K562 (cell line): ENCODE measurements at regions not wholly inside any gene's neighbourhood (a gene's known extent, or its start where the extent isn't known, plus 50 kb on each side); places are given as distances from the start of the nearest gene placed in this dataset.
A peak's percentile ranks its signal among the peaks of the same experiment; 100 is the strongest.

Experiments used
- CTBP1 ChIP-seq: fragments of 450-650 bp; IDR thresholded peaks from 2 replicates; pipeline ENCODE4 v1.6.1; 2016; ENCODE audit warnings: borderline replicate concordance
- DACH1 ChIP-seq: fragments of 450-650 bp; IDR thresholded peaks from 2 replicates; pipeline ENCODE4 v1.6.1; 2018; ENCODE audit not compliant: partially characterized antibody
- DMBX1 ChIP-seq: fragments of 250-450 bp; sonication (Bioruptor Pico); IDR thresholded peaks from 2 replicates; pipeline ENCODE4 v1.8.0; 2022; ENCODE audit warnings: inconsistent platforms, mild to moderate bottlenecking, moderate library complexity, borderline replicate concordance
- DNMT1 ChIP-seq: fragments of 450-650 bp; IDR thresholded peaks from 2 replicates; pipeline ENCODE4 v1.6.1; 2016; ENCODE audit warnings: antibody characterized with exemption, mild to moderate bottlenecking
- E2F8 ChIP-seq: fragments of 450-650 bp; IDR thresholded peaks from 2 replicates; pipeline ENCODE4 v1.7.1; 2018; ENCODE audit warnings: mild to moderate bottlenecking, low read depth; ENCODE audit not compliant: partially characterized antibody
- FIP1L1 ChIP-seq: fragments of 200-400 bp; formaldehyde crosslinking; IDR thresholded peaks from 2 replicates; pipeline ENCODE4 v1.6.1; 2018; ENCODE audit warnings: mild to moderate bottlenecking, low read depth, low read length; ENCODE audit not compliant: poor library complexity, severe bottlenecking
- FOXA3 ChIP-seq, 2 experiments: fragments of 450-650 bp in 1 of 2; sonication (generic) in 1 of 2; formaldehyde crosslinking; IDR thresholded peaks in 1 of 2; conservative IDR thresholded peaks in 1 of 2; 2 replicates each; pipeline versions ENCODE4 v1.4.0 to v1.8.0; 2020 to 2022; ENCODE audit warnings: mild to moderate bottlenecking in 2 of 2, missing genetic modification reagents in 1 of 2
- GTF2A2 ChIP-seq: IDR thresholded peaks from 2 replicates; pipeline ENCODE4 v1.6.1; 2016; ENCODE audit warnings: mild to moderate bottlenecking, missing genetic modification characterization, missing compliant biosample characterization
- JUND ChIP-seq, 2 experiments: IDR thresholded peaks; 2 replicates in 1 of 2; 3 replicates in 1 of 2; pipeline ENCODE4 v1.6.1; 2011; ENCODE audit warnings: borderline replicate concordance in 2 of 2, low read depth in 2 of 2, low read length in 2 of 2, improper control_type of control experiment in 1 of 2, missing biosample characterization in 1 of 2, missing genetic modification characterization in 1 of 2, missing genetic modification reagents in 1 of 2
- KLF16 ChIP-seq: IDR thresholded peaks from 2 replicates; pipeline ENCODE4 v1.6.1; 2016; ENCODE audit warnings: antibody characterized with exemption
- PHB2 ChIP-seq: fragments of 450-650 bp; IDR thresholded peaks from 2 replicates; pipeline ENCODE4 v1.6.1; 2017; ENCODE audit warnings: low read depth
- POLR2AphosphoS5 ChIP-seq: IDR thresholded peaks from 2 replicates; pipeline ENCODE4 v1.6.1; 2011; ENCODE audit warnings: mild to moderate bottlenecking, low read depth, low read length, moderate library complexity; ENCODE audit not compliant: control insufficient read depth, insufficient read depth
- POU5F1 ChIP-seq: fragments of 150-350 bp; IDR thresholded peaks from 2 replicates; pipeline ENCODE4 v1.6.1; 2014; ENCODE audit warnings: borderline replicate concordance, low read length, low read depth, mild to moderate bottlenecking; ENCODE audit not compliant: partially characterized antibody
- RBFOX2 ChIP-seq: fragments of 200-400 bp; formaldehyde crosslinking; IDR thresholded peaks from 2 replicates; pipeline ENCODE4 v1.6.1; 2017; ENCODE audit warnings: low read depth, mild to moderate bottlenecking, low read length, moderate library complexity
- SMARCA5 ChIP-seq: fragments of 450-650 bp; IDR thresholded peaks from 2 replicates; pipeline ENCODE4 v1.6.1; 2016
- SPI1 ChIP-seq: IDR thresholded peaks from 2 replicates; pipeline ENCODE4 v1.6.1; 2011; ENCODE audit warnings: low read depth, low read length, control low read depth, borderline replicate concordance
- STAT5A ChIP-seq: IDR thresholded peaks from 2 replicates; pipeline ENCODE4 v1.6.1; 2012; ENCODE audit warnings: low read length, inconsistent platforms, borderline replicate concordance
- ZBTB12 ChIP-seq: fragments of 250-450 bp; sonication (Bioruptor Pico); IDR thresholded peaks from 2 replicates; pipeline ENCODE4 v1.4.0; 2020
- ZMIZ1 ChIP-seq, 2 experiments: fragments of 150-350 bp in 1 of 2; IDR thresholded peaks; 2 replicates each; pipeline ENCODE4 v1.6.1; 2012 to 2016; ENCODE audit warnings: low read depth in 2 of 2, low read length in 2 of 2, mild to moderate bottlenecking in 1 of 2, moderate library complexity in 1 of 2
- ZNF583 ChIP-seq: fragments of 250-450 bp; sonication (Bioruptor Pico); IDR thresholded peaks from 2 replicates; pipeline ENCODE4 v1.4.0; 2020
- ZNF764 ChIP-seq: fragments of 250-450 bp; sonication (Bioruptor Pico); IDR thresholded peaks from 2 replicates; pipeline ENCODE4 v1.4.0; 2020; ENCODE audit warnings: low read depth, mild to moderate bottlenecking, moderate library complexity

GRCh38 chr6:14734052-14734415, 511.8 kb upstream of the JARID2 start (continued):
- TF ChIP-seq ZMIZ1 (IDR thresholded peaks at IDR 0.05; ENCODE audit: low read depth in 2 of 2, low read length in 2 of 2) = peak in 1 of 2 experiments; percentile 77; a peak in 2 of 4 replicates
- TF ChIP-seq ZNF583 (CRISPR knock-in tag) = peak; percentile 10; the same call in 1 of the 2 replicates
- no peak for TF ChIP-seq E2F8
- no peak for TF ChIP-seq FIP1L1
- peak; percentile 90 for TF ChIP-seq POLR2AphosphoS5
- 0 out of 2 replicates have a peak, but pooled peaks have one; percentile 40 for TF ChIP-seq KLF16
- peak; percentile 75; the same call in 1 of the 2 replicates for TF ChIP-seq SMARCA5
- peak; percentile 61 for TF ChIP-seq GTF2A2 (tag)
- TF ChIP-seq FOXA3 (CRISPR knock-in tag; conservative IDR thresholded peaks at IDR 0.05 in 1 of 2, IDR thresholded peaks at IDR 0.05 in 1 of 2) = no peak; a peak in 1 of 4 replicates
- no peak for TF ChIP-seq POU5F1
- TF ChIP-seq DMBX1 = no peak
- TF ChIP-seq CTBP1 = 0 out of 2 replicates have a peak, but pooled peaks have one; percentile 8
- TF ChIP-seq PHB2 = peak; percentile 58
- no peak for TF ChIP-seq ZNF764 (CRISPR knock-in tag)
- TF ChIP-seq RBFOX2 = no peak
- peak; percentile 6 for TF ChIP-seq DACH1
- peak; percentile 78; the same call in 1 of the 2 replicates for TF ChIP-seq STAT5A
- no peak for TF ChIP-seq ZBTB12 (CRISPR knock-in tag)
- 0 out of 2 replicates have a peak, but pooled peaks have one; percentile 3 for TF ChIP-seq JUND (IDR thresholded peaks at IDR 0.05; ENCODE audit: borderline replicate concordance, low read depth, low read length)
- no peak for TF ChIP-seq JUND (tag; IDR thresholded peaks at IDR 0.05; ENCODE audit: borderline replicate concordance, low read depth, low read length)
- TF ChIP-seq SPI1 = no peak
- TF ChIP-seq DNMT1 = no peak
